GM23338 (cell line): ENCODE measurements at regions not wholly inside any gene's neighbourhood (a gene's known extent, or its start where the extent isn't known, plus 50 kb on each side); places are given as distances from the start of the nearest gene placed in this dataset.

Source experiments
- ATAC-seq: fragments of 200-7000 bp; cut with Tn5 transposase; 3 replicates; pipeline ENCODE4 v1.9.1; 2020
- DNase-seq: peaks from one replicate; pipeline ENCODE4 v3.0.0-alpha.2; 2015; ENCODE audit warnings: low spot score
- H2AFZ ChIP-seq: fragments of 200-600 bp; sonication (generic); 2 replicates; pipeline ENCODE4 v1.8.0; 2016; ENCODE audit warnings: antibody characterized with exemption, mild to moderate bottlenecking, moderate library complexity
- H3F3A ChIP-seq: fragments of 200-600 bp; sonication (generic); replicated peaks from 2 replicates; pipeline ENCODE4 v1.8.0; 2017; ENCODE audit warnings: antibody characterized with exemption, mixed run types, low read depth
- H3K27ac ChIP-seq: fragments of 200-600 bp; sonication (generic); 2 replicates; pipeline ENCODE4 v1.6.1; 2016; ENCODE audit warnings: low read depth
- H3K27me3 ChIP-seq: fragments of 200-600 bp; sonication (generic); 2 replicates; pipeline ENCODE4 v1.8.0; 2016; ENCODE audit warnings: mild to moderate bottlenecking, mixed run types, moderate library complexity; ENCODE audit not compliant: insufficient read depth
- H3K36me3 ChIP-seq: fragments of 200-600 bp; sonication (generic); 2 replicates; pipeline ENCODE4 v1.8.0; 2016; ENCODE audit warnings: mild to moderate bottlenecking; ENCODE audit not compliant: insufficient read depth
- H3K4me1 ChIP-seq: fragments of 200-600 bp; sonication (generic); 2 replicates; pipeline ENCODE4 v1.8.0; 2016; ENCODE audit warnings: mild to moderate bottlenecking, moderate library complexity; ENCODE audit not compliant: insufficient read depth
- H3K4me2 ChIP-seq: fragments of 200-600 bp; sonication (generic); 2 replicates; pipeline ENCODE4 v1.7.1; 2017; ENCODE audit warnings: mixed run types
- H3K4me3 ChIP-seq: fragments of 200-600 bp; sonication (generic); 2 replicates; pipeline ENCODE4 v1.6.1; 2016; ENCODE audit warnings: mixed run types
- H3K79me2 ChIP-seq: fragments of 200-600 bp; sonication (generic); replicated peaks from 2 replicates; pipeline ENCODE4 v1.8.0; 2017; ENCODE audit warnings: mild to moderate bottlenecking; ENCODE audit not compliant: insufficient read depth
- H3K9me2 ChIP-seq: fragments of 200-600 bp; sonication (generic); 2 replicates; pipeline ENCODE4 v1.8.0; 2017; ENCODE audit not compliant: insufficient read depth
- H4K20me1 ChIP-seq: fragments of 200-600 bp; sonication (generic); replicated peaks from 2 replicates; pipeline ENCODE4 v1.8.0; 2017; ENCODE audit warnings: mild to moderate bottlenecking; ENCODE audit not compliant: insufficient read depth
- H3K27ac Mint-ChIP-seq: 2 replicates; pipeline ENCODE4 v1.8.0; 2020; ENCODE audit warnings: inconsistent platforms, mild to moderate bottlenecking, moderate library complexity, mixed read lengths
- H3K27me3 Mint-ChIP-seq: 3 replicates; pipeline ENCODE4 v1.8.0; 2022; ENCODE audit warnings: low read depth, mild to moderate bottlenecking, moderate library complexity, mixed read lengths, inconsistent platforms; ENCODE audit not compliant: insufficient read depth, poor library complexity
- H3K36me3 Mint-ChIP-seq: 3 replicates; pipeline ENCODE4 v1.8.0; 2021; ENCODE audit warnings: low read depth, mild to moderate bottlenecking, inconsistent platforms, moderate library complexity, mixed read lengths
- H3K4me1 Mint-ChIP-seq: 3 replicates; pipeline ENCODE4 v1.8.0; 2020; ENCODE audit warnings: mild to moderate bottlenecking, inconsistent platforms, mixed read lengths
- H3K4me3 Mint-ChIP-seq: 3 replicates; pipeline ENCODE4 v1.8.0; 2021; ENCODE audit warnings: moderate library complexity, mild to moderate bottlenecking, inconsistent platforms, mixed read lengths
- H3K9me3 Mint-ChIP-seq: 3 replicates; pipeline ENCODE4 v1.8.0; 2020; ENCODE audit warnings: moderate library complexity, mild to moderate bottlenecking, inconsistent platforms, mixed read lengths
- CREB1 ChIP-seq: fragments of 250-450 bp; sonication (Bioruptor Pico); IDR thresholded peaks from 2 replicates; pipeline ENCODE4 v1.5.0; 2020; ENCODE audit warnings: low read depth, mild to moderate bottlenecking, moderate library complexity
- EZH2 ChIP-seq: fragments of 200-600 bp; sonication (generic); IDR thresholded peaks from one replicate; pipeline ENCODE4 v1.8.0; 2017; ENCODE audit warnings: antibody characterized with exemption, mild to moderate bottlenecking, low read depth; ENCODE audit not compliant: unreplicated experiment
- NANOG ChIP-seq: IDR thresholded peaks from 2 replicates; pipeline ENCODE4 v1.6.1; 2016; ENCODE audit warnings: antibody characterized with exemption, borderline replicate concordance
- POLR2AphosphoS5 ChIP-seq: IDR thresholded peaks from 2 replicates; pipeline ENCODE4 v1.6.1; 2016; ENCODE audit warnings: antibody characterized with exemption, low read depth
- STAT1 ChIP-seq: IDR thresholded peaks from one replicate; pipeline ENCODE4 v1.6.1; 2016; ENCODE audit warnings: antibody characterized with exemption; ENCODE audit not compliant: unreplicated experiment
- ZNF114 ChIP-seq: fragments of 250-450 bp; sonication (Bioruptor Pico); IDR thresholded peaks from 2 replicates; pipeline ENCODE4 v1.5.0; 2020; ENCODE audit warnings: mild to moderate bottlenecking, moderate library complexity
- ZNF331 ChIP-seq: fragments of 250-450 bp; sonication (Bioruptor Pico); IDR thresholded peaks from 2 replicates; pipeline ENCODE4 v1.5.0; 2020; ENCODE audit warnings: low read depth, mild to moderate bottlenecking, moderate library complexity
- TF ChIP-seq, protein P1 (sequence below): fragments of 250-450 bp; sonication (Bioruptor Pico); IDR thresholded peaks from 2 replicates; pipeline ENCODE4 v1.5.0; 2020; ENCODE audit warnings: mild to moderate bottlenecking, moderate library complexity
- TF ChIP-seq, protein P2 (sequence below): IDR thresholded peaks from 2 replicates; pipeline ENCODE4 v1.6.1; 2016; ENCODE audit warnings: antibody characterized with exemption
- TF ChIP-seq, protein P3 (sequence below), 2 experiments: fragments of 200-600 bp in 1 of 2; sonication (generic) in 1 of 2; conservative IDR thresholded peaks; 2 replicates each; pipeline versions ENCODE4 v1.5.1 to v1.6.1; 2016 to 2017; ENCODE audit warnings: antibody characterized with exemption in 2 of 2, low read depth in 2 of 2, mild to moderate bottlenecking in 2 of 2, moderate library complexity in 1 of 2
- TF ChIP-seq, protein P4 (sequence below): IDR thresholded peaks from one replicate; pipeline ENCODE4 v1.6.1; 2018; ENCODE audit warnings: antibody characterized with exemption; ENCODE audit not compliant: unreplicated experiment

DNA sequence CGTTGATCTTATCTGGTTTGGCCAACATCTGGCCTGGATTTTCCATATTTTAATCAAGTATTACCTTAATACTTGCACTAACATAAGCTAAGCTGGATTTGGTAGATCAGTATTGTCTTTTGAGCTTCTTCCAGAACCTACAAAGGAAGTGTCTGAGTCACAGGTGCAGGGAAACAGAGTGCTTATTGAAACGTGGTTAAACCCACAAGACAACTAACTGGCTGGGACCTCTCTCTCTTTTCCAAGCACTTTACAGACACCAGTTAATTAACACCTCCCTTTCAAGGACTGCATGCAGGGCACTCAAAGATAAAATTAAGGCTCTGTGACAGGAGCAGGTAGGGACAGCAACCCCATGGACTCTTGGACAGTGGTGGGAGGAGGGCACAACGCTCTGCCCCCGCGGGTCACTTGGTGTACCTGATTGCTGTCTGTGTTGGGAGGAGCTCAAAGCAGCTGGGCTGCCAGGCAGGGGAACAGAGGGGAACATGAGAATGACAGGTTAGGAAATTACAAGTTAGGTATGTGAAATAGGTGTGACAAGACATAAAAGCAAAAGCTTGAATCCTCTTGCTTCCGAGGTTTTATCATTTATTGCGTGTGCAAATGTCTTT is 133.7 kb upstream of the MON1B start:
- Histone ChIP-seq H4K20me1 (no peaks in the 10 kb centered on the region), H3K79me2 (no peaks in the 10 kb centered on the region), H3K27me3 (no peaks in the 10 kb centered on the region), H3K27ac (no peak overlapping the region), H3K9me2 (no peaks in the 10 kb centered on the region), H3F3A (no peaks in the 10 kb centered on the region), H3K4me3 (no peak overlapping the region), H3K36me3 (no peaks in the 10 kb centered on the region), H3K4me2 (no peak overlapping the region), H3K4me1 (no peaks in the 10 kb centered on the region), H2AFZ (no peak overlapping the region)
- ATAC-seq (no peak), DNase-seq (no peak)
- no peaks in the 10 kb centered on the region for H3K27me3 Mint-ChIP-seq
- no peaks in the 10 kb centered on the region for H3K4me1 Mint-ChIP-seq
- peaks cover 17% of the 10 kb centered on the region for H3K9me3 Mint-ChIP-seq
- no peak overlapping the region for H3K27ac Mint-ChIP-seq
- no peak overlapping the region for H3K4me3 Mint-ChIP-seq
- no peaks in the 10 kb centered on the region for H3K36me3 Mint-ChIP-seq
- TF ChIP-seq NANOG (no peak), EZH2 (no peak), ZNF331 (CRISPR knock-in tag) (no peak), STAT1 (no peak), CREB1 (no peak), POLR2AphosphoS5 (no peak), ZNF114 (CRISPR knock-in tag) (no peak)
- TF ChIP-seq, protein P1, sequence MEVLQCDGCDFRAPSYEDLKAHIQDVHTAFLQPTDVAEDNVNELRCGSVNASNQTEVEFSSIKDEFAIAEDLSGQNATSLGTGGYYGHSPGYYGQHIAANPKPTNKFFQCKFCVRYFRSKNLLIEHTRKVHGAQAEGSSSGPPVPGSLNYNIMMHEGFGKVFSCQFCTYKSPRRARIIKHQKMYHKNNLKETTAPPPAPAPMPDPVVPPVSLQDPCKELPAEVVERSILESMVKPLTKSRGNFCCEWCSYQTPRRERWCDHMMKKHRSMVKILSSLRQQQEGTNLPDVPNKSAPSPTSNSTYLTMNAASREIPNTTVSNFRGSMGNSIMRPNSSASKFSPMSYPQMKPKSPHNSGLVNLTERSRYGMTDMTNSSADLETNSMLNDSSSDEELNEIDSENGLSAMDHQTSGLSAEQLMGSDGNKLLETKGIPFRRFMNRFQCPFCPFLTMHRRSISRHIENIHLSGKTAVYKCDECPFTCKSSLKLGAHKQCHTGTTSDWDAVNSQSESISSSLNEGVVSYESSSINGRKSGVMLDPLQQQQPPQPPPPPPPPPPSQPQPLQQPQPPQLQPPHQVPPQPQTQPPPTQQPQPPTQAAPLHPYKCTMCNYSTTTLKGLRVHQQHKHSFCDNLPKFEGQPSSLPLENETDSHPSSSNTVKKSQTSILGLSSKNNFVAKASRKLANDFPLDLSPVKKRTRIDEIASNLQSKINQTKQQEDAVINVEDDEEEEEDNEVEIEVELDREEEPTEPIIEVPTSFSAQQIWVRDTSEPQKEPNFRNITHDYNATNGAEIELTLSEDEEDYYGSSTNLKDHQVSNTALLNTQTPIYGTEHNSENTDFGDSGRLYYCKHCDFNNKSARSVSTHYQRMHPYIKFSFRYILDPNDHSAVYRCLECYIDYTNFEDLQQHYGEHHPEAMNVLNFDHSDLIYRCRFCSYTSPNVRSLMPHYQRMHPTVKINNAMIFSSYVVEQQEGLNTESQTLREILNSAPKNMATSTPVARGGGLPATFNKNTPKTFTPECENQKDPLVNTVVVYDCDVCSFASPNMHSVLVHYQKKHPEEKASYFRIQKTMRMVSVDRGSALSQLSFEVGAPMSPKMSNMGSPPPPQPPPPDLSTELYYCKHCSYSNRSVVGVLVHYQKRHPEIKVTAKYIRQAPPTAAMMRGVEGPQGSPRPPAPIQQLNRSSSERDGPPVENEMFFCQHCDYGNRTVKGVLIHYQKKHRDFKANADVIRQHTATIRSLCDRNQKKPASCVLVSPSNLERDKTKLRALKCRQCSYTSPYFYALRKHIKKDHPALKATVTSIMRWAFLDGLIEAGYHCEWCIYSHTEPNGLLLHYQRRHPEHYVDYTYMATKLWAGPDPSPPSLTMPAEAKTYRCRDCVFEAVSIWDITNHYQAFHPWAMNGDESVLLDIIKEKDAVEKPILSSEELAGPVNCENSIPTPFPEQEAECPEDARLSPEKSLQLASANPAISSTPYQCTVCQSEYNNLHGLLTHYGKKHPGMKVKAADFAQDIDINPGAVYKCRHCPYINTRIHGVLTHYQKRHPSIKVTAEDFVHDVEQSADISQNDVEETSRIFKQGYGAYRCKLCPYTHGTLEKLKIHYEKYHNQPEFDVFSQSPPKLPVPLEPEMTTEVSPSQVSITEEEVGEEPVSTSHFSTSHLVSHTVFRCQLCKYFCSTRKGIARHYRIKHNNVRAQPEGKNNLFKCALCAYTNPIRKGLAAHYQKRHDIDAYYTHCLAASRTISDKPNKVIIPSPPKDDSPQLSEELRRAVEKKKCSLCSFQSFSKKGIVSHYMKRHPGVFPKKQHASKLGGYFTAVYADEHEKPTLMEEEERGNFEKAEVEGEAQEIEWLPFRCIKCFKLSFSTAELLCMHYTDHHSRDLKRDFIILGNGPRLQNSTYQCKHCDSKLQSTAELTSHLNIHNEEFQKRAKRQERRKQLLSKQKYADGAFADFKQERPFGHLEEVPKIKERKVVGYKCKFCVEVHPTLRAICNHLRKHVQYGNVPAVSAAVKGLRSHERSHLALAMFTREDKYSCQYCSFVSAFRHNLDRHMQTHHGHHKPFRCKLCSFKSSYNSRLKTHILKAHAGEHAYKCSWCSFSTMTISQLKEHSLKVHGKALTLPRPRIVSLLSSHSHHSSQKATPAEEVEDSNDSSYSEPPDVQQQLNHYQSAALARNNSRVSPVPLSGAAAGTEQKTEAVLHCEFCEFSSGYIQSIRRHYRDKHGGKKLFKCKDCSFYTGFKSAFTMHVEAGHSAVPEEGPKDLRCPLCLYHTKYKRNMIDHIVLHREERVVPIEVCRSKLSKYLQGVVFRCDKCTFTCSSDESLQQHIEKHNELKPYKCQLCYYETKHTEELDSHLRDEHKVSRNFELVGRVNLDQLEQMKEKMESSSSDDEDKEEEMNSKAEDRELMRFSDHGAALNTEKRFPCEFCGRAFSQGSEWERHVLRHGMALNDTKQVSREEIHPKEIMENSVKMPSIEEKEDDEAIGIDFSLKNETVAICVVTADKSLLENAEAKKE (CRISPR knock-in tag) = no peak
- TF ChIP-seq, protein P2, sequence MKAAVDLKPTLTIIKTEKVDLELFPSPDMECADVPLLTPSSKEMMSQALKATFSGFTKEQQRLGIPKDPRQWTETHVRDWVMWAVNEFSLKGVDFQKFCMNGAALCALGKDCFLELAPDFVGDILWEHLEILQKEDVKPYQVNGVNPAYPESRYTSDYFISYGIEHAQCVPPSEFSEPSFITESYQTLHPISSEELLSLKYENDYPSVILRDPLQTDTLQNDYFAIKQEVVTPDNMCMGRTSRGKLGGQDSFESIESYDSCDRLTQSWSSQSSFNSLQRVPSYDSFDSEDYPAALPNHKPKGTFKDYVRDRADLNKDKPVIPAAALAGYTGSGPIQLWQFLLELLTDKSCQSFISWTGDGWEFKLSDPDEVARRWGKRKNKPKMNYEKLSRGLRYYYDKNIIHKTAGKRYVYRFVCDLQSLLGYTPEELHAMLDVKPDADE = no peak
- TF ChIP-seq, protein P3, sequence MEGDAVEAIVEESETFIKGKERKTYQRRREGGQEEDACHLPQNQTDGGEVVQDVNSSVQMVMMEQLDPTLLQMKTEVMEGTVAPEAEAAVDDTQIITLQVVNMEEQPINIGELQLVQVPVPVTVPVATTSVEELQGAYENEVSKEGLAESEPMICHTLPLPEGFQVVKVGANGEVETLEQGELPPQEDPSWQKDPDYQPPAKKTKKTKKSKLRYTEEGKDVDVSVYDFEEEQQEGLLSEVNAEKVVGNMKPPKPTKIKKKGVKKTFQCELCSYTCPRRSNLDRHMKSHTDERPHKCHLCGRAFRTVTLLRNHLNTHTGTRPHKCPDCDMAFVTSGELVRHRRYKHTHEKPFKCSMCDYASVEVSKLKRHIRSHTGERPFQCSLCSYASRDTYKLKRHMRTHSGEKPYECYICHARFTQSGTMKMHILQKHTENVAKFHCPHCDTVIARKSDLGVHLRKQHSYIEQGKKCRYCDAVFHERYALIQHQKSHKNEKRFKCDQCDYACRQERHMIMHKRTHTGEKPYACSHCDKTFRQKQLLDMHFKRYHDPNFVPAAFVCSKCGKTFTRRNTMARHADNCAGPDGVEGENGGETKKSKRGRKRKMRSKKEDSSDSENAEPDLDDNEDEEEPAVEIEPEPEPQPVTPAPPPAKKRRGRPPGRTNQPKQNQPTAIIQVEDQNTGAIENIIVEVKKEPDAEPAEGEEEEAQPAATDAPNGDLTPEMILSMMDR (conservative IDR thresholded peaks at IDR 0.05; ENCODE audit: low read depth in 2 of 2) = no peak
- TF ChIP-seq, protein P4, sequence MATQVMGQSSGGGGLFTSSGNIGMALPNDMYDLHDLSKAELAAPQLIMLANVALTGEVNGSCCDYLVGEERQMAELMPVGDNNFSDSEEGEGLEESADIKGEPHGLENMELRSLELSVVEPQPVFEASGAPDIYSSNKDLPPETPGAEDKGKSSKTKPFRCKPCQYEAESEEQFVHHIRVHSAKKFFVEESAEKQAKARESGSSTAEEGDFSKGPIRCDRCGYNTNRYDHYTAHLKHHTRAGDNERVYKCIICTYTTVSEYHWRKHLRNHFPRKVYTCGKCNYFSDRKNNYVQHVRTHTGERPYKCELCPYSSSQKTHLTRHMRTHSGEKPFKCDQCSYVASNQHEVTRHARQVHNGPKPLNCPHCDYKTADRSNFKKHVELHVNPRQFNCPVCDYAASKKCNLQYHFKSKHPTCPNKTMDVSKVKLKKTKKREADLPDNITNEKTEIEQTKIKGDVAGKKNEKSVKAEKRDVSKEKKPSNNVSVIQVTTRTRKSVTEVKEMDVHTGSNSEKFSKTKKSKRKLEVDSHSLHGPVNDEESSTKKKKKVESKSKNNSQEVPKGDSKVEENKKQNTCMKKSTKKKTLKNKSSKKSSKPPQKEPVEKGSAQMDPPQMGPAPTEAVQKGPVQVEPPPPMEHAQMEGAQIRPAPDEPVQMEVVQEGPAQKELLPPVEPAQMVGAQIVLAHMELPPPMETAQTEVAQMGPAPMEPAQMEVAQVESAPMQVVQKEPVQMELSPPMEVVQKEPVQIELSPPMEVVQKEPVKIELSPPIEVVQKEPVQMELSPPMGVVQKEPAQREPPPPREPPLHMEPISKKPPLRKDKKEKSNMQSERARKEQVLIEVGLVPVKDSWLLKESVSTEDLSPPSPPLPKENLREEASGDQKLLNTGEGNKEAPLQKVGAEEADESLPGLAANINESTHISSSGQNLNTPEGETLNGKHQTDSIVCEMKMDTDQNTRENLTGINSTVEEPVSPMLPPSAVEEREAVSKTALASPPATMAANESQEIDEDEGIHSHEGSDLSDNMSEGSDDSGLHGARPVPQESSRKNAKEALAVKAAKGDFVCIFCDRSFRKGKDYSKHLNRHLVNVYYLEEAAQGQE = no peak
